ENCODE measurements at regions not wholly inside any gene's neighbourhood (a gene's known extent, or its start where the extent isn't known, plus 50 kb on each side); places are given as distances from the start of the nearest gene placed in this dataset.
"Not testable (repeated sequence)": the region's sequence is repeated elsewhere in the genome, so short reads cannot be mapped to it uniquely, and the experiment has no call there.

- no peak for DNase-seq (ENCODE audit: low read depth, low spot score)
Measured at GRCh38 chr13:58617880-58618665, 986.5 kb downstream of the PCDH17 start.

GRCh38 chr13:58619396-58620113 is 988.0 kb downstream of the PCDH17 start:
- no peak for DNase-seq (ENCODE audit: low read depth, low spot score)

DNA sequence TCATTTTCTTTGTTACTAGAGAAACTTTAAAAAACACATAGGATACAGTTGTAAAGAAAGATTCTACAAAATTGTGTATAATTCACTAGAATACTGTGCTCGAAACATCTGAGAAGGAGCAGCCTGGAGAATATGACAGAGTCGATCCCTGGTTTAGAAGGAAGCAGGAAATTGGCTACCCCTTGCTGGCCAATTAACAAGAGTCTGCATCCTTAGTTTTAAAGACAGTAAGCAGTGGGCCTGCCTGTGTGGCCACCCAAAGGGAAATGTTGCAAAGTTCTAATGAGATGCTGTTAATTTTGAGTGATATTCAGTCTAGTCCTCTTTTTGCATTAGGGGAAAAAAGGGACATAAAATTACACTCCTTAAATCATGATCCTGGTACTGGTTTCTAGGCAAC is 988.6 kb downstream of the PCDH17 start:
- DNase-seq (ENCODE audit: low read depth, low spot score), result no peak

GRCh38 chr13:58625703-58626389 is 994.3 kb downstream of the PCDH17 start:
- no peak for DNase-seq (ENCODE audit: low read depth, low spot score)

- DNase-seq (ENCODE audit: low read depth, low spot score), result no peak
Measured at GRCh38 chr13:58630794-58631193, 999.2 kb downstream of the PCDH17 start.

DNA sequence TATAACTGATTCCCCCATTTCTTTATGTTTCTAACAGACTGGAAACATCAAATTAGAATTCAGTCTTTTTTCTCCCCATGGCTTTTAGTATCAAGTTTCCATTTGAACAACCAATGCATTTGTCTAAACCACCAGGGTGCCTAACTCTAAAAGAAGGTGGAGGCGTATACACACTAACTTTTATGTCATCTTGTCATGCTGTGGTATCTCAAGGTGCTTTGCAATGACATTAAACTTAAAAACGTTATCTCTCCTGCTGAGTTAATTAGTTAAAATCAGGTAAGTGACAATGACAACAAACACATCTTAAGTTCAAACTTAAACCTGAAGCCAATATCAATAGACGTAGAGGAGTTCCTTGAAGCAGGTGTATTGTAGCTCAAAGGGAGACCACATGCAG is 1001.7 kb downstream of the PCDH17 start:
- DNase-seq (ENCODE audit: low read depth, low spot score), result no peak

DNA sequence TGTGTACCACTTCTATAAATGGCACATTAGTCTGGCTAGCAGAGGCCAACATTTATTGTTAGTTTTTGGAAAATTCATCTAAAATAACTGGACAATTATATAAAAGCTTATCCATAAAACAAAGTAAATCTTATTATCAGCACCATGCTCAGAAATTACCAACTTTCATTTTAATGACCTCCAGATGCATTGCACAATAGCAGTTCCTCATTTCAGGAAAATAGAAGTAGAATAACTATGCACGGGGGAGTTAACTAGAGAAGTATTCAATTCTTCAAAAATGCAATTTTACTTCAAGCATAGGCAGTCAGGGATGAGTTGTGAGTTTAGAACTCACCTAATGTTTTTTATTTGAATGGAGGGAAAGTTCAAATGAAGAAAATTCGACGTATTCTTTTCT is 1023.5 kb downstream of the PCDH17 start:
- no peak for DNase-seq (ENCODE audit: low read depth, low spot score)

GRCh38 chr13:58660826-58661225 is 1029.3 kb downstream of the PCDH17 start:
- no peak for DNase-seq (ENCODE audit: low read depth, low spot score)

DNA sequence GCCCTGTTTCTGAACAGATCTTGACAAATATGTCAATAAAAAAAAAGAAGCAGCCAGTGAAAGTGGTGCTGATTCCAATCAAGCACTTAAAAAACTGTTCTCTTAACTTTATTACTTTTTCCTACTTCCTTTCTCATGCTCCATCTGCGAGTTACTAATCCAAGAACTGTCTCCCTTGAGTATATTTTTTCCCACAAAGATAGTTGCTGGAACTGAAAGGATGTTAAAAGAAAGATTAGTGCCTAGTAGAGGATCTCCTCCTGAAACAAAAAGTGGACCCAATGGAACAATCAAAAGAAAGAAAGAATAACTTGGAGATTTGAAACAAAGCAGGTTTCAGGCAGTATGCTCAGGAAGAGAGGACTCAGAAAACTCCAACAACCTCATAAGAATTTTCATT is 1034.8 kb downstream of the PCDH17 start:
- no peak for DNase-seq (ENCODE audit: low read depth, low spot score)

- no peak for DNase-seq (ENCODE audit: low read depth, low spot score)
Measured at GRCh38 chr13:58667096-58667495, 1035.6 kb downstream of the PCDH17 start.

- DNase-seq (ENCODE audit: low read depth, low spot score), result no peak
Measured at GRCh38 chr13:58680115-58680514, 1048.6 kb downstream of the PCDH17 start.

DNA sequence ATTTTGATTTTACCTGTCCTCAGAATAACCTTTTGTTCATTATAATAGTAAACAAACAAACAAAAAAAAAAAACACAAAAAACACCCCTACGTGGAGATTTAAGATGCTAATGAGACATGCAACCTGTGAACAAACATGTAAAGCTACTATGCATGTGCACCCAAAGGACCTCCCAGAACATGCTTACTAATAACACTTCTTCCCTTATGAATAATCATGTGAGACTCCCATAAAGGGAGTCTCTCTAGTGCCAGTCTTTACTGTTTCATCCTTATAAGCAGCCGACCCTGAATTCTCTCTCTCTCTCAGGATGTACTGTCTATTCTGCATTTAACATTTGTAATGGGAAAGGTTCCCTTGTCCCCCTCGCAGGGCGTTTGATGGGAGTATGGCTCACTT is 1051.1 kb downstream of the PCDH17 start:
- DNase-seq (ENCODE audit: low read depth, low spot score), result no peak

- no peak for DNase-seq (ENCODE audit: low read depth, low spot score)
Measured at GRCh38 chr13:58687148-58687547, 1055.6 kb downstream of the PCDH17 start.

DNA sequence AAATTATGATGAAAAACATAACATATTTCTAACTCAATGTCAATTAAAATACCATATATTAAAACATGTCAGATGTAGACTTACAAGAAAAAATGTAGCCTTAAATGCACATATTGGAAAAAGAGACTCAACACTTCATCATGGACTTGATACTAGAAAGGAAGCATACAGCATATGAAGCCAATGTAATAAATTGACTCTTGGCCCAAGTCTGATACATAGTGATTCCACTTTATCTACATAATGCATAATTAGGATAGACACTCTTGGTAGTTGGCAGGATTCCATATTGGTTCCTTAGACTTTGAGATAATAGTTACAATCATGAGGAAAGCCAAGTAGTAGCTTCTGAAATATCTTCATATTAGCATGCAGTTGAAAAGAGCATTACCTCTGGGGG is 1067.0 kb downstream of the PCDH17 start:
- DNase-seq (ENCODE audit: low read depth, low spot score), result no peak

GRCh38 chr13:58704953-58705352 is 1073.4 kb downstream of the PCDH17 start:
- no peak for DNase-seq (ENCODE audit: low read depth, low spot score)

DNA sequence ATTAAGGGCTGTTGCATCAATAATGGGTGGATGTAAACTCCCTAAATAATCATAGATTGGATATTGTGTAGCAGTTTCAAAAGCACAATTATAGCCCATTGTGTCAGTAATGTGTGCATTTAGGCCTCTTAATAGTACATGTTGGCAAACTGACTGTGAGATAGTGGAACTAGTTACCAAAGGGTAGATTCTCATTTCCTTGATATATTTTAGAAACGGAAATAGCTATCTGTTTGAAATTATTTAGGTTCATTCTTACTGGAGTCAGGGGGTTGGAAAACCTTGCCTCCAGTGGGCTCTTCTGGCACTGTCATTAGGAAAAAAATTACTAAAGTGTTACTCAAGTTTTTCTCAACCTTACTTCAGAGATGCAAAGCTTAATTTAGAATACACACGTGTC is 1074.9 kb downstream of the PCDH17 start:
- DNase-seq (ENCODE audit: low read depth, low spot score), result no peak

- no peak for DNase-seq (ENCODE audit: low read depth, low spot score)
Measured at GRCh38 chr13:58712191-58712590, 1080.6 kb downstream of the PCDH17 start.

DNA sequence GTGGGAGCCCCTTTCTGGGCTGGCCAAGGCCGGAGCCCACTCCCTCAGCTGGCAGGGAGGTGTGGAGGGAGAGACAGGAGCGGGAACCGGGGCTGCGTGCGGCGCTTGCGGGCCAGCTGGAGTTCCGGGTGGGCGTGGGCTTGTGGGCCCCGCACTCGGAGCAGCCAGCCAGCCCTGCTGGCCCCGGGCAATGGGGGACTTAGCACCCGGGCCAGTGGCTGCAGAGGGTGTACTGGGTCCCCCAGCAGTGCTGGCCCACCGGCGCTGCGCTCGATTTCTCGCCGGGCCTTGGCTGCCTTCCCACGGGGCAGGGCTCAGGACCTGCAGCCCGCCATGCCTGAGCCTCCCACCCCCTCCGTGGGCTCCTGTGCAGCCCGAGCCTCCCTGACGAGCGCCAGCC is 1082.5 kb downstream of the PCDH17 start:
- not testable (repeated sequence) for DNase-seq (ENCODE audit: low read depth, low spot score)

- DNase-seq (ENCODE audit: low read depth, low spot score), result no peak
Measured at GRCh38 chr13:58721273-58721672, 1089.7 kb downstream of the PCDH17 start.

DNA sequence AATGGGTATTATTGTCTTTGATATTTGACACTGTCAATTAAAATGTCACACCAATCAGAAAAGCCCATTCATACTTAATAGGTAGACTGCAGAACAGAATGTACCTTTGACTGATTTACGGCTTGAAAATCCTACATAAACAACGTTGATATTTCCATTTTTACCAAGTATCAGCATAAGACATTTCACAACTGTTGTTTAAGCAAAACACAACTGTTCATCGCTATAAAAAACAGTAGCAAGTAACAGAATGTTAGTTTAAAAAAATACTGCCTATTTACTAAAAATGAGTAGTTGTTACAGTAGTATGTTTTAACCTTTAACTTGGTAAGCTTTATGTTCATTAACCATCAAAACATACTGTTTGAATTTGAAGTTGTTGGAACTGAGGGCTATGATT is 1096.6 kb downstream of the PCDH17 start:
- no peak for DNase-seq (ENCODE audit: low read depth, low spot score)

- no peak for DNase-seq (ENCODE audit: low read depth, low spot score)
Measured at GRCh38 chr13:58729361-58729760, 1097.8 kb downstream of the PCDH17 start.

GRCh38 chr13:58744686-58745085 is 1113.1 kb downstream of the PCDH17 start:
- DNase-seq (ENCODE audit: low read depth, low spot score), result no peak

DNA sequence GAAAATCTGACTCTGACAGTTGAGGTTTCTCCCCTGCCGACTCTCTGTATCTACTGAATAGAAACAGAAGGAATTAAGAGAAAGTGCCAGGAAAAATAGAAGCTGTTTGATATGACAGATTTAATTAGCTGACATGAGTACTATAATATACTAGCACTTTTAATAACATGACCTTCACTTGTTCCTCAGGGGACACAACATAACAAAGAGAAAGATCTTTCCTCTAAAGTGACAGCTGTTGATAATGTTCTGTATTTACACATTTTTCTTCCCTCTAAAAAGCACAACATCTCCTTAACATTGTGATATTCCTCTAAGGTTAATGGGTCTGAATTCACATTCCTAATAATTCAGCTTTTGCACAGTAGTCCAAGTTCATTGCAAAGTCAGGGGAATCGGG is 1136.0 kb downstream of the PCDH17 start:
- DNase-seq (ENCODE audit: low read depth, low spot score), result no peak
